VCaP (cell line): ENCODE measurements at regions not wholly inside any gene's neighbourhood (a gene's known extent, or its start where the extent isn't known, plus 50 kb on each side); places are given as distances from the start of the nearest gene placed in this dataset.

ENCODE experiments used
- H3K27ac ChIP-seq: fragments of 450-650 bp; 2 replicates; pipeline ENCODE4 v1.5.1; 2017
- CTCF ChIP-seq: fragments of 450-650 bp; conservative IDR thresholded peaks from 2 replicates; pipeline ENCODE4 v1.5.1; 2017; ENCODE audit warnings: mild to moderate bottlenecking, moderate library complexity

- TF ChIP-seq CTCF = no peak
- H3K27ac ChIP-seq = no peak overlapping the region
These were observed 111.2 kb upstream of the CACHD1 start for GRCh38 chr1:64358692-64359091.

GRCh38 chr1:64361974-64362373, 108.0 kb upstream of the CACHD1 start:
- no peak for TF ChIP-seq CTCF

GRCh38 chr1:64363111-64363510, 106.8 kb upstream of the CACHD1 start:
- H3K27ac ChIP-seq = no peak overlapping the region
- no peak for TF ChIP-seq CTCF

More at GRCh38 chr1:64361974-64362373, 108.0 kb upstream of the CACHD1 start:
- H3K27ac ChIP-seq = no peak overlapping the region

GRCh38 chr1:64363616-64364015, 106.3 kb upstream of the CACHD1 start:
- H3K27ac ChIP-seq = no peak overlapping the region
- no peak for TF ChIP-seq CTCF

- no peak overlapping the region for H3K27ac ChIP-seq
- TF ChIP-seq CTCF = no peak
These were observed 103.1 kb upstream of the CACHD1 start for GRCh38 chr1:64366821-64367220.

- no peak overlapping the region for H3K27ac ChIP-seq
- TF ChIP-seq CTCF = no peak
These were observed 101.6 kb upstream of the CACHD1 start for GRCh38 chr1:64368344-64368743.

GRCh38 chr1:64378826-64379225, 91.1 kb upstream of the CACHD1 start:
- no peak overlapping the region for H3K27ac ChIP-seq
- TF ChIP-seq CTCF = peak; percentile 57; the same call in 1 of the 2 replicates
